ENCODE measurements at regions not wholly inside any gene's neighbourhood (a gene's known extent, or its start where the extent isn't known, plus 50 kb on each side); places are given as distances from the start of the nearest gene placed in this dataset.

DNA sequence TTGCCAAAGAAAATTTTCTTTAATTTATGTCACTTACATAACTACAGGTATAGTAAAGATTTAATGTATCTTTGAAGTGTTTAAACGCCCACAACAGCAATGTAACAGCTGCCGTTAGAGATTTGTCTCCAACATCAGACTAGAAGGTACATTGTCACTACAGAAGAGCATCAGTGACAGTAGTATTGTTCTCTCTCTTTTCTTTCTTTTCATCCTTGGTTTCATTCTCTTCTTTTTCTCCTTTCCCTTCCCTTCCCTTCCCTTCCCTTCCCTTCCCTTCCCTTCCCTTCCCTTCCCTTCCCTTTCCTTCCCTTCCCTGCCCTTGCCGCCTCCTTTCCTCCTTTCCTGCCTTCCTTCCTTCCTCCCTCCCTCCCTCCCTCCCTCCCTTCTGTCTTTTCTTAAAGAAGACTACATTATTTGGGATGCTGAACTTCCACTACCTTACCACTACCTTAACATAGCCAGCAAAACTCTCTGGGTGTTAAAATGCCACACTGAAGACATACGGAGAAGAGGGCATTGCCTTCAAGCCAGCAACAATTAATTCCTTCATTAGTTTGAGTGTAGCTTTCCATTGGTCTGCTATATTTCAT is 663.9 kb downstream of the DOK5 start:
- TF ChIP-seq, protein P1, sequence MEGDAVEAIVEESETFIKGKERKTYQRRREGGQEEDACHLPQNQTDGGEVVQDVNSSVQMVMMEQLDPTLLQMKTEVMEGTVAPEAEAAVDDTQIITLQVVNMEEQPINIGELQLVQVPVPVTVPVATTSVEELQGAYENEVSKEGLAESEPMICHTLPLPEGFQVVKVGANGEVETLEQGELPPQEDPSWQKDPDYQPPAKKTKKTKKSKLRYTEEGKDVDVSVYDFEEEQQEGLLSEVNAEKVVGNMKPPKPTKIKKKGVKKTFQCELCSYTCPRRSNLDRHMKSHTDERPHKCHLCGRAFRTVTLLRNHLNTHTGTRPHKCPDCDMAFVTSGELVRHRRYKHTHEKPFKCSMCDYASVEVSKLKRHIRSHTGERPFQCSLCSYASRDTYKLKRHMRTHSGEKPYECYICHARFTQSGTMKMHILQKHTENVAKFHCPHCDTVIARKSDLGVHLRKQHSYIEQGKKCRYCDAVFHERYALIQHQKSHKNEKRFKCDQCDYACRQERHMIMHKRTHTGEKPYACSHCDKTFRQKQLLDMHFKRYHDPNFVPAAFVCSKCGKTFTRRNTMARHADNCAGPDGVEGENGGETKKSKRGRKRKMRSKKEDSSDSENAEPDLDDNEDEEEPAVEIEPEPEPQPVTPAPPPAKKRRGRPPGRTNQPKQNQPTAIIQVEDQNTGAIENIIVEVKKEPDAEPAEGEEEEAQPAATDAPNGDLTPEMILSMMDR (conservative IDR thresholded peaks at IDR 0.05) = no peak
- TF ChIP-seq ZFX (IDR thresholded peaks at IDR 0.05) = no peak
